ENCODE measurements at regions not wholly inside any gene's neighbourhood (a gene's known extent, or its start where the extent isn't known, plus 50 kb on each side); places are given as distances from the start of the nearest gene placed in this dataset.

- no peaks in the 10 kb centered on the region for H3K36me3 ChIP-seq
- 27% methylated on average over 3 of the region's 3 CpGs for WGBS
- no peak for DNase-seq (ENCODE audit: low spot score in 2 of 2)
- H3K27me3 ChIP-seq: no peaks in the 10 kb centered on the region
- H3K9me3 ChIP-seq: no peaks in the 10 kb centered on the region
- TF ChIP-seq CTCF (IDR thresholded peaks at IDR 0.05): no peak
- peak in 1 of 3 donors; percentile 42 for TF ChIP-seq POLR2AphosphoS5 (IDR thresholded peaks at IDR 0.05)
- no peak for TF ChIP-seq POLR2A (IDR thresholded peaks at IDR 0.05)
- no peak for TF ChIP-seq EP300 (IDR thresholded peaks at IDR 0.05)
- no peak overlapping the region for H3K27ac ChIP-seq
- H3K4me3 ChIP-seq: no peak overlapping the region
- peaks cover 33% of the 10 kb centered on the region for H3K4me1 ChIP-seq
These were observed 377.0 kb downstream of the ETS1 start for GRCh38 chr11:128210148-128210940.

GRCh38 chr11:128209138-128209435 lies 378.3 kb downstream of the ETS1 start:
- Histone ChIP-seq H3K27ac (peak overlapping the region; percentile 22), H3K4me3 (no peak overlapping the region), H3K9me3 (no peaks in the 10 kb centered on the region), H3K27me3 (no peaks in the 10 kb centered on the region), H3K4me1 (peaks cover 33% of the 10 kb centered on the region), H3K36me3 (no peaks in the 10 kb centered on the region)
- TF ChIP-seq POLR2AphosphoS5 (IDR thresholded peaks at IDR 0.05) (no peak), EP300 (IDR thresholded peaks at IDR 0.05) (no peak), POLR2A (IDR thresholded peaks at IDR 0.05) (no peak), CTCF (IDR thresholded peaks at IDR 0.05) (no peak)
- DNase-seq (ENCODE audit: low spot score in 2 of 2): no peak

DNA sequence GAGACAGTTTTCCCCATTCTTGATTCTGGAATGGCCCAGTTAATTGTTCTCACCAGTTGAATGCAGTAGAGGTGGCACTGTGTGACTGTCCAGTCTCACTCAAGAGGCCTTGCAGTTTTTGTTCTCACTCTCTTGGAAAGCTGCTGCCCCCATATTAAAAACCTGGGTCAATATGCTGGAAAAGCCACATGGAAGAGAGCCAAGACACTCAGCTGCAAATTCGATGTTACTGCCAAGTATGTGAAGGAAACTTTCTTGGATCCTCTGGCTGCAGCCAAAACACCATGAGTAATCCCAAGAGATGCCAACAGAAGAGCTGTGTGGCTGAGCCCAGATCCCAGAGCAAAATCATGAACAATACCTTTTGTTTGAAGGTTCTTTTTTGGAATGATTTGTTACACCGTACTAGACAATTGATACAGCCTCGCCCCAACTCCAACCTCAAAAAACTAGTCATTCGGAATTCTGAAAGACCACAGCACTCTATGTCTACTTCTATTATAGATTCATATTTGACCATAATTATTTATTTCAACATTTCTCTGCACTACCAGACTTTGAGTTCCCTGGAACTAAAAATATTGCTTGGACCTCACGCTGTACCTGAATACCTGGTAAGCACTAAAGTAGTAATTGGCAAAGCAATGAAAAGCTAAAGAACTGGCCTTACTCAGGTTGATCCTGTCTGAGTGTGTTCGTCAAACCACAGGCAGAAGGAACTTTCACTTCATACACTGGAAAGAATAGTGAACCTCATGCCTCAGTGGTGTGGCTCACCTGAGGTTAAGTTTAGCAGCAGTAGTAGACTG lies 378.8 kb downstream of the ETS1 start:
- Histone ChIP-seq H3K9me3 (no peaks in the 10 kb centered on the region), H3K4me1 (peaks cover 33% of the 10 kb centered on the region), H3K36me3 (no peaks in the 10 kb centered on the region), H3K27ac (peak overlapping the region; percentile 34), H3K27me3 (no peaks in the 10 kb centered on the region), H3K4me3 (no peak overlapping the region)
- 33% methylated on average over 6 of the region's 6 CpGs for WGBS
- no peak for DNase-seq (ENCODE audit: low spot score in 2 of 2)
- TF ChIP-seq POLR2AphosphoS5 (IDR thresholded peaks at IDR 0.05) (no peak), POLR2A (IDR thresholded peaks at IDR 0.05) (no peak), CTCF (IDR thresholded peaks at IDR 0.05) (no peak), EP300 (IDR thresholded peaks at IDR 0.05) (no peak)

DNA sequence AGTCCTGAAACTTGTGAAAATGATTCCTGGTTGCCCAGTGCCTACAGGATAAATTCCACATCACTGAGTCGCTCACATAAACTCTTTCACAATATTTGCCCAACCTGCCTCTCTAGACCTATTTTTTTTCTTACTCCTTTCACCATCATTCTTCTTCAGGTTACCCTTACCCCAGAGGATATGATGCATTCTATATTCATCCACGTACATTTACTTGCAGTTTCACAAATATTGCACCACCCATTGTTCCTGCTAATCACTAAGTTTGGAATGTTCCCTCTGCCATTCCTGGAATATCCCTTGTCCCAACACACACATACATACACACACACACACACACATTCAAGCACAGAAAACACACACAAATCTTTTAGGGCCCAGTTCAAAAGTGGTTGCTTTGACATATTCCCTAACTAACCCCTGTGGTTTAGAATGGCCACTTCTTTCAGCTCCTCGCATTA lies 379.5 kb downstream of the ETS1 start:
- TF ChIP-seq POLR2AphosphoS5 (IDR thresholded peaks at IDR 0.05) (peak in 2 of 3 donors; percentile 8 to 51), CTCF (IDR thresholded peaks at IDR 0.05) (no peak), EP300 (IDR thresholded peaks at IDR 0.05) (no peak), POLR2A (IDR thresholded peaks at IDR 0.05) (no peak)
- peak overlapping the region; percentile 34 for H3K27ac ChIP-seq
- H3K4me1 ChIP-seq: peaks cover 33% of the 10 kb centered on the region
- H3K9me3 ChIP-seq: no peaks in the 10 kb centered on the region
- no peak for DNase-seq (ENCODE audit: low spot score in 2 of 2)
- 51% methylated on average over 3 of the region's 3 CpGs for WGBS
- no peak overlapping the region for H3K4me3 ChIP-seq
- H3K27me3 ChIP-seq: no peaks in the 10 kb centered on the region
- H3K36me3 ChIP-seq: no peaks in the 10 kb centered on the region

GRCh38 chr11:128206461-128206860 lies 380.9 kb downstream of the ETS1 start:
- H3K36me3 ChIP-seq: no peaks in the 10 kb centered on the region
- H3K27me3 ChIP-seq: no peaks in the 10 kb centered on the region
- H3K27ac ChIP-seq: no peak overlapping the region
- H3K4me1 ChIP-seq: peaks cover 33% of the 10 kb centered on the region
- no peak for DNase-seq (ENCODE audit: low spot score in 2 of 2)
- no peaks in the 10 kb centered on the region for H3K9me3 ChIP-seq
- TF ChIP-seq POLR2A (IDR thresholded peaks at IDR 0.05): no peak
- TF ChIP-seq CTCF (IDR thresholded peaks at IDR 0.05): no peak
- no peak for TF ChIP-seq EP300 (IDR thresholded peaks at IDR 0.05)
- TF ChIP-seq POLR2AphosphoS5 (IDR thresholded peaks at IDR 0.05): no peak
- H3K4me3 ChIP-seq: no peak overlapping the region

All from suprapubic skin (tissue), 4 donors.